Stimulated activated CD8-positive, alpha-beta memory T cell treated with anti-CD3 and anti-CD28 coated beads, Interleukin-4, amount 100 ng/mL, for 1 hour (primary cell): ENCODE measurements at regions not wholly inside any gene's neighbourhood (a gene's known extent, or its start where the extent isn't known, plus 50 kb on each side); places are given as distances from the start of the nearest gene placed in this dataset.

Source experiments
- DNase-seq, 2 donors: peaks; one replicate each; pipeline ENCODE4 v3.0.0-alpha.2; 2020; ENCODE audit warnings: low read depth in 2 of 2, low spot score in 1 of 2

GRCh38 chr2:241981076-241981700 is 111.7 kb downstream of the RTP5 start:
- DNase-seq: no peak

GRCh38 chr2:241982706-241983570 is 113.4 kb downstream of the RTP5 start:
- no peak for DNase-seq

- no peak for DNase-seq
Observed at GRCh38 chr2:241983571-241984270, 114.2 kb downstream of the RTP5 start.

- DNase-seq: no peak
Observed at GRCh38 chr2:241984271-241984655, 114.7 kb downstream of the RTP5 start.

- DNase-seq: no peak
Observed at GRCh38 chr2:241984658-241985057, 115.1 kb downstream of the RTP5 start.

- peak; percentile 6 to 46 for DNase-seq
Observed at GRCh38 chr2:241985161-241985985, 115.8 kb downstream of the RTP5 start.

GRCh38 chr2:241985986-241986329 is 116.4 kb downstream of the RTP5 start:
- DNase-seq: no peak

GRCh38 chr2:241986836-241987641 is 117.5 kb downstream of the RTP5 start:
- no peak for DNase-seq

- DNase-seq: no peak
Observed at GRCh38 chr2:241987726-241988125, 118.2 kb downstream of the RTP5 start.

- no peak for DNase-seq
Observed at GRCh38 chr2:241988146-241988545, 118.6 kb downstream of the RTP5 start.

- no peak for DNase-seq
Observed at GRCh38 chr2:241989074-241989473, 119.5 kb downstream of the RTP5 start.

- DNase-seq: no peak
Observed at GRCh38 chr2:241990466-241990865, 120.9 kb downstream of the RTP5 start.

- no peak for DNase-seq
Observed at GRCh38 chr2:241991299-241991698, 121.8 kb downstream of the RTP5 start.

- DNase-seq: no peak
Observed at GRCh38 chr2:241992753-241993152, 123.2 kb downstream of the RTP5 start.

GRCh38 chr2:241993386-241994005 is 124.0 kb downstream of the RTP5 start:
- DNase-seq: no peak

- DNase-seq: no peak
Observed at GRCh38 chr2:241994086-241994485, 124.6 kb downstream of the RTP5 start.

GRCh38 chr2:241994556-241995213 is 125.2 kb downstream of the RTP5 start:
- no peak for DNase-seq

GRCh38 chr2:241996100-241996499 is 126.6 kb downstream of the RTP5 start:
- no peak for DNase-seq

- no peak for DNase-seq
Observed at GRCh38 chr2:241997017-241997416, 127.5 kb downstream of the RTP5 start.
